ENCODE measurements at regions not wholly inside any gene's neighbourhood (a gene's known extent, or its start where the extent isn't known, plus 50 kb on each side); places are given as distances from the start of the nearest gene placed in this dataset.

DNA sequence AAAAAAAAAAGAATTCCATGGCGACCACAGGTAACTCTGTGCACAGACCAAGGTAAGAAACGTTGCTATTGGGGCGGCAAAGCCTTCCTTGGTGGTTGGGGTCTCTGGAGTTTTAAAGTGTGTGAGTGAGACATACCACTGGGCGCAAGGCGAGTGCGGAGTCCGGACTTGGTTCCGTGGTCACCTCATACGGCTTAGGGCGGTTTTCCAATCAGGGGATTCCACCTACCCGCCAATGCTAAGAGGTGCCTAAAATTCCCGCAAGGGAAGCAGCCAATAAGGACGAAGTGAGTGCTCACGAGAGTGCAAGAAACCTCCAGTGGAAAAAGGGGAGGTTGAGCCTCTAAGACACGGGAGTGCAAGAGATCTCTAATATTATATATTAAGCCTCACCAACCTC, 68.6 kb upstream of the PRSS16 start:
- TF ChIP-seq, protein P1, sequence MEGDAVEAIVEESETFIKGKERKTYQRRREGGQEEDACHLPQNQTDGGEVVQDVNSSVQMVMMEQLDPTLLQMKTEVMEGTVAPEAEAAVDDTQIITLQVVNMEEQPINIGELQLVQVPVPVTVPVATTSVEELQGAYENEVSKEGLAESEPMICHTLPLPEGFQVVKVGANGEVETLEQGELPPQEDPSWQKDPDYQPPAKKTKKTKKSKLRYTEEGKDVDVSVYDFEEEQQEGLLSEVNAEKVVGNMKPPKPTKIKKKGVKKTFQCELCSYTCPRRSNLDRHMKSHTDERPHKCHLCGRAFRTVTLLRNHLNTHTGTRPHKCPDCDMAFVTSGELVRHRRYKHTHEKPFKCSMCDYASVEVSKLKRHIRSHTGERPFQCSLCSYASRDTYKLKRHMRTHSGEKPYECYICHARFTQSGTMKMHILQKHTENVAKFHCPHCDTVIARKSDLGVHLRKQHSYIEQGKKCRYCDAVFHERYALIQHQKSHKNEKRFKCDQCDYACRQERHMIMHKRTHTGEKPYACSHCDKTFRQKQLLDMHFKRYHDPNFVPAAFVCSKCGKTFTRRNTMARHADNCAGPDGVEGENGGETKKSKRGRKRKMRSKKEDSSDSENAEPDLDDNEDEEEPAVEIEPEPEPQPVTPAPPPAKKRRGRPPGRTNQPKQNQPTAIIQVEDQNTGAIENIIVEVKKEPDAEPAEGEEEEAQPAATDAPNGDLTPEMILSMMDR (conservative IDR thresholded peaks at IDR 0.05 in 1 of 2, IDR thresholded peaks at IDR 0.05 in 1 of 2; ENCODE audit: extremely low read depth in 1 of 2, insufficient read depth in 1 of 2, low read depth in 1 of 2, low read length in 2 of 2) = no peak
- TF ChIP-seq EZH2 (IDR thresholded peaks at IDR 0.05; ENCODE audit: borderline replicate concordance, low read length) = no peak

Data from mammary epithelial cell (primary cell).